ENCODE measurements at regions not wholly inside any gene's neighbourhood (a gene's known extent, or its start where the extent isn't known, plus 50 kb on each side); places are given as distances from the start of the nearest gene placed in this dataset.
A peak's percentile ranks its signal among the peaks of the same experiment; 100 is the strongest.

DNA sequence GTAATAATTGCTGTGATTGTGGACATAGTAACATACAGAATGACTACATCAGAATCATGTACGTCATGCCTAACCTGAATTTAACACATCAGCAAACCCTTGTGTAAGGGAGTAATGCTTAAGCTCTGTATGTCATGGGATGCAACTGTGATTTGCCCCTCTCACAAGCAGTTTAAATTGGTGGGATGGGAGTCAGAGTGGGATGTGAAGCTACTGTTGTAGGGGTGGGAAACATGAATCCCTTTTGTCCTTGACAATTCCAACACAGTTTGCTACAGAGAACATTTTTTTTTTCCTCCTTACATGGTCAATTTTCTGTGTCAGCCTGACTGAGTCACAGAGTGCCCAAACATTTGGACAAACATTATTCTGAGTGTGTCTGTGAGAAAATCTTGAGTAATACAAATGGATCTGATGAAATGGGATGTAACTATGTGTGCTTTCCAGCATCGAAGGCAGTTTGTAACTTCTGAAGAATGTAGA is 392.8 kb downstream of the GPM6A start:
- peaks cover 2% of the 10 kb centered on the region for H3K9me3 ChIP-seq (ENCODE audit: severe bottlenecking)
- ATAC-seq (ENCODE audit: low read depth) (peak; percentile 89), DNase-seq (ENCODE audit: low spot score) (no peak)
- no peaks in the 10 kb centered on the region for H3K27me3 ChIP-seq (ENCODE audit: insufficient read depth, poor library complexity, severe bottlenecking)
- TF ChIP-seq, protein P1, sequence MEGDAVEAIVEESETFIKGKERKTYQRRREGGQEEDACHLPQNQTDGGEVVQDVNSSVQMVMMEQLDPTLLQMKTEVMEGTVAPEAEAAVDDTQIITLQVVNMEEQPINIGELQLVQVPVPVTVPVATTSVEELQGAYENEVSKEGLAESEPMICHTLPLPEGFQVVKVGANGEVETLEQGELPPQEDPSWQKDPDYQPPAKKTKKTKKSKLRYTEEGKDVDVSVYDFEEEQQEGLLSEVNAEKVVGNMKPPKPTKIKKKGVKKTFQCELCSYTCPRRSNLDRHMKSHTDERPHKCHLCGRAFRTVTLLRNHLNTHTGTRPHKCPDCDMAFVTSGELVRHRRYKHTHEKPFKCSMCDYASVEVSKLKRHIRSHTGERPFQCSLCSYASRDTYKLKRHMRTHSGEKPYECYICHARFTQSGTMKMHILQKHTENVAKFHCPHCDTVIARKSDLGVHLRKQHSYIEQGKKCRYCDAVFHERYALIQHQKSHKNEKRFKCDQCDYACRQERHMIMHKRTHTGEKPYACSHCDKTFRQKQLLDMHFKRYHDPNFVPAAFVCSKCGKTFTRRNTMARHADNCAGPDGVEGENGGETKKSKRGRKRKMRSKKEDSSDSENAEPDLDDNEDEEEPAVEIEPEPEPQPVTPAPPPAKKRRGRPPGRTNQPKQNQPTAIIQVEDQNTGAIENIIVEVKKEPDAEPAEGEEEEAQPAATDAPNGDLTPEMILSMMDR (IDR thresholded peaks at IDR 0.05; ENCODE audit: poor library complexity, severe bottlenecking) = no peak
- H3K36me3 ChIP-seq (ENCODE audit: low read depth) = no peaks in the 10 kb centered on the region
- peak overlapping the region; percentile 87 for H3K27ac ChIP-seq (ENCODE audit: poor library complexity, severe bottlenecking)
- H3K4me3 ChIP-seq (ENCODE audit: severe bottlenecking) = no peak overlapping the region
- peaks cover 33% of the 10 kb centered on the region for H3K4me1 ChIP-seq (ENCODE audit: insufficient read depth, poor library complexity, severe bottlenecking)

DNA sequence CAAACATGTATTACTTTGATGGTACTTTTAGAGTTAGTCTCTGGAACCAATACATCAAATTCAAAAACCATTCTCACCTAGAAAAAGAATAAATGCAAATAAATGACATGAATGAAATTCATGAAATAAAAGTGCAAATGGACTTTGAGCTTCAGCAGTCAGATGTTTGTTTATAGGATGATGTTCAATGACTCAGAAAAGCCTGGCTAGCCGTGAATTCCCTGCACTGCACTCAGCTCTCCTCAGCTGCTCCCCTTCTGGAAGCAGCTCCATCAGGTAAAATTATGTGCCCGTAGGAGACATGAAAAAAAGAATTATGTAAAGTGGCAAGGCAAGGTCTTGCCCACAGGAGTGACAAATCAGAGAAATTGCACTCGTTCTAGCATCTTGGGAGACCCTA is 390.6 kb downstream of the GPM6A start:
- H3K4me1 ChIP-seq (ENCODE audit: insufficient read depth, poor library complexity, severe bottlenecking) = peaks cover 33% of the 10 kb centered on the region
- H3K27me3 ChIP-seq (ENCODE audit: insufficient read depth, poor library complexity, severe bottlenecking) = no peaks in the 10 kb centered on the region
- TF ChIP-seq, protein P1 (IDR thresholded peaks at IDR 0.05; ENCODE audit: poor library complexity, severe bottlenecking) = no peak
- DNase-seq (ENCODE audit: low spot score) (no peak), ATAC-seq (ENCODE audit: low read depth) (peak; percentile 55)
- peaks cover 2% of the 10 kb centered on the region for H3K9me3 ChIP-seq (ENCODE audit: severe bottlenecking)
- peak overlapping the region; percentile 87 for H3K27ac ChIP-seq (ENCODE audit: poor library complexity, severe bottlenecking)
- H3K36me3 ChIP-seq (ENCODE audit: low read depth) = no peaks in the 10 kb centered on the region
- H3K4me3 ChIP-seq (ENCODE audit: severe bottlenecking) = no peak overlapping the region

DNA sequence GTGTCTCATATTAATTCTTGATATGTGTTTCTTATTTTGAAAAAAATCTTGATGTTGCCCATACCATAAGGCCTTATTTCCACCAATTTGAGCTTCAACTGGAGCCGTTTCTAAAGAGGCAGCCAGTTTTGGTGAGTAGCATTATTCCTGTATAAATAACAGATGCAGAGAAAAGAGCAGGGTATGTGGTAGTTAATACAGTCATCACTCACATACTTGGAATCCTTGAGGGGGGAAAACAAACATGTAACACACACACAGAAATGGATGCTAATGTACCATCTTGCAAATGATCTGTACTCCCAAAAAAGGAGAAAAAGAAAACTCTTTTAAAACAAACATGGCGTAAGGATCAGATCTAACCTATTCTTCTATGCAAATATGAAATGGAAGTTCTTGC is 389.7 kb downstream of the GPM6A start:
- Histone ChIP-seq H3K4me3 (ENCODE audit: severe bottlenecking) (no peak overlapping the region), H3K4me1 (ENCODE audit: insufficient read depth, poor library complexity, severe bottlenecking) (peaks cover 33% of the 10 kb centered on the region), H3K9me3 (ENCODE audit: severe bottlenecking) (peaks cover 2% of the 10 kb centered on the region), H3K27ac (ENCODE audit: poor library complexity, severe bottlenecking) (no peak overlapping the region), H3K36me3 (ENCODE audit: low read depth) (no peaks in the 10 kb centered on the region), H3K27me3 (ENCODE audit: insufficient read depth, poor library complexity, severe bottlenecking) (no peaks in the 10 kb centered on the region)
- no peak for ATAC-seq (ENCODE audit: low read depth)
- TF ChIP-seq, protein P1 (IDR thresholded peaks at IDR 0.05; ENCODE audit: poor library complexity, severe bottlenecking) = no peak
- DNase-seq (ENCODE audit: low spot score) = no peak

DNA sequence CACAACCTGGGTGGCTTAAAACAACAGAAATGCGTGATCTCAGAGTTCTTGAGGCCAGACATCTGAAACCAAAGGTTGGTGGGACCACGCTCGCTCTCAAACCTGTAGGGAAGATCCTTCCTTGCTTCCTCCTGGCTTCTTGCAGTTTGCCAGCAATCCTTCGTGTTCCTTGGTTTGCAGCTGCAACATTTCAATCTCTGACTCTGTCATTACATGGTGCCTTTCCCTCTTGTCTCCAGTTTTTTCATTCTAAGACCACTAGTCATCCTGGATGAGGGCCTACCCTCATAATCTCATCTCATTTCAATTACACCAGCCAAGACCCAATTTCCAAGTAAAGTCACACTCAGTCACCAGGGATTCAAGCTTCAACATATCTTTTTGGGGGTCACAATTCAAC is 388.0 kb downstream of the GPM6A start:
- Histone ChIP-seq H3K9me3 (ENCODE audit: severe bottlenecking) (no peaks in the 10 kb centered on the region), H3K27me3 (ENCODE audit: insufficient read depth, poor library complexity, severe bottlenecking) (no peaks in the 10 kb centered on the region), H3K4me3 (ENCODE audit: severe bottlenecking) (no peak overlapping the region), H3K27ac (ENCODE audit: poor library complexity, severe bottlenecking) (no peak overlapping the region), H3K36me3 (ENCODE audit: low read depth) (no peaks in the 10 kb centered on the region), H3K4me1 (ENCODE audit: insufficient read depth, poor library complexity, severe bottlenecking) (peaks cover 24% of the 10 kb centered on the region)
- DNase-seq (ENCODE audit: low spot score) (no peak), ATAC-seq (ENCODE audit: low read depth) (no peak)
- TF ChIP-seq, protein P1 (IDR thresholded peaks at IDR 0.05; ENCODE audit: poor library complexity, severe bottlenecking) = no peak

DNA sequence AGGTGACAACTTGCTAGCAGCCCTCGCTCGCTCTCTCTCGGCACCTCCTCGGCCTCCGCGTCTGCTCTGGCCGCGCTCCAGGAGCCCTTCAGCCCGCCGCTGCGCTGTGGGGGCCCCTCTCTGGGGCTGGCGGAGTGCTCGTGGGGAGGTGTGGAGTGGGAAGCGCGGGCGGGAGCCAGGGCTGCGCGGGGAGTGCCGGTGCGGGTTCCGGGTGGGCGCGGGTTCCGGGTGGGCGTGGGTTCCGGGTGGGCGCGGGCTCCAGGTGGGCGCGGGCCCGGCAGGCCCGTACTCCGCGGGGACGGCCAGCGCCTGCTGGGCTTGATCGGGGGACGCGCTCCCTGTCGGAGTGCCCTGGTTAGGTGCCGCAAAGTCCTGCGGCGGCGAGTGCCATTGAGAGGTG is 384.3 kb downstream of the GPM6A start:
- Histone ChIP-seq H3K36me3 (ENCODE audit: low read depth) (no peaks in the 10 kb centered on the region), H3K9me3 (ENCODE audit: severe bottlenecking) (no peaks in the 10 kb centered on the region), H3K27ac (ENCODE audit: poor library complexity, severe bottlenecking) (no peak overlapping the region), H3K4me1 (ENCODE audit: insufficient read depth, poor library complexity, severe bottlenecking) (no peaks in the 10 kb centered on the region), H3K27me3 (ENCODE audit: insufficient read depth, poor library complexity, severe bottlenecking) (no peaks in the 10 kb centered on the region), H3K4me3 (ENCODE audit: severe bottlenecking) (no peak overlapping the region)
- ATAC-seq (ENCODE audit: low read depth) = no peak
- TF ChIP-seq, protein P1 (IDR thresholded peaks at IDR 0.05; ENCODE audit: poor library complexity, severe bottlenecking) = no peak
- DNase-seq (ENCODE audit: low spot score) = no peak

Data from RWPE2 (cell line).